SK-N-SH (cell line): ENCODE measurements at regions not wholly inside any gene's neighbourhood (a gene's known extent, or its start where the extent isn't known, plus 50 kb on each side); places are given as distances from the start of the nearest gene placed in this dataset.

ENCODE experiments used
- CTCF ChIA-PET: fragments of 300-600, 350-600 bp; formaldehyde crosslinking; extraction: SDS; loops from one replicate; lab custom pipeline; 2021; lab: Yijun Ruan, JAX
- POLR2A ChIA-PET: fragments of 350-600 bp; sonication (Branson Sonifier 250); formaldehyde crosslinking; extraction: SDS; loops from one replicate; lab custom pipeline; 2020; ENCODE audit warnings: antibody characterized with exemption, inconsistent platforms; lab: Yijun Ruan, JAX
- DNase-seq: peaks from one replicate; pipeline ENCODE4 v3.0.0; 2012
- H2AFZ ChIP-seq: fragments of 200-600 bp; sonication (generic); 2 replicates; pipeline ENCODE4 v1.8.1; 2016; ENCODE audit warnings: antibody characterized with exemption, mild to moderate bottlenecking, low read depth
- H3F3A ChIP-seq: fragments of 200-600 bp; sonication (generic); replicated peaks from 2 replicates; pipeline ENCODE3; 2016; ENCODE audit warnings: antibody characterized with exemption, mild to moderate bottlenecking; ENCODE audit not compliant: insufficient read depth
- H3K27ac ChIP-seq, 2 experiments: fragments of 200-500 bp in 1 of 2; fragments of 200-600 bp in 1 of 2; sonication (Bioruptor generic) in 1 of 2; sonication (generic), shearing (Covaris generic) in 1 of 2; 2 replicates each; pipeline versions ENCODE4 v1.5.1 to v1.6.1; 2014 to 2016; ENCODE audit warnings: low read depth in 2 of 2, inconsistent platforms in 1 of 2, low read length in 1 of 2, mild to moderate bottlenecking in 1 of 2, mixed read lengths in 1 of 2
- H3K27me3 ChIP-seq: fragments of 200-600 bp; sonication (generic), shearing (Covaris generic); 2 replicates; pipeline ENCODE4 v1.6.1; 2016; ENCODE audit warnings: mixed run types; ENCODE audit not compliant: insufficient read depth
- H3K36me3 ChIP-seq, 2 experiments: fragments of 200-500 bp in 1 of 2; fragments of 200-600 bp in 1 of 2; sonication (Bioruptor generic) in 1 of 2; sonication (generic) in 1 of 2; replicated peaks in 1 of 2; 2 replicates each; pipeline versions ENCODE3 to v1.5.1; 2014 to 2016; ENCODE audit warnings: low read length in 1 of 2, mild to moderate bottlenecking in 1 of 2; ENCODE audit not compliant: insufficient read depth in 2 of 2, control insufficient read depth in 1 of 2
- H3K4me1 ChIP-seq, 2 experiments: fragments of 200-500 bp in 1 of 2; fragments of 200-600 bp in 1 of 2; sonication (Bioruptor generic) in 1 of 2; sonication (generic), shearing (Covaris generic) in 1 of 2; 2 replicates each; pipeline versions ENCODE4 v1.5.1 to v1.6.1; 2014 to 2016; ENCODE audit warnings: low read depth in 1 of 2, low read length in 1 of 2, mixed run types in 1 of 2; ENCODE audit not compliant: insufficient read depth in 2 of 2, control insufficient read depth in 1 of 2
- H3K4me2 ChIP-seq: fragments of 200-600 bp; sonication (generic), shearing (Covaris generic); 2 replicates; pipeline ENCODE4 v1.6.1; 2017; ENCODE audit warnings: mixed run types
- H3K4me3 ChIP-seq, 2 experiments: fragments of 200-500 bp in 1 of 2; fragments of 200-600 bp in 1 of 2; sonication (Bioruptor generic) in 1 of 2; sonication (generic), shearing (Covaris generic) in 1 of 2; 2 replicates each; pipeline versions ENCODE4 v1.5.1 to v1.8.1; 2014 to 2016; ENCODE audit warnings: low read depth in 2 of 2, inconsistent platforms in 1 of 2, low read length in 1 of 2, mild to moderate bottlenecking in 1 of 2, mixed read lengths in 1 of 2, moderate library complexity in 1 of 2
- H3K79me2 ChIP-seq: fragments of 200-600 bp; sonication (generic); 2 replicates; pipeline ENCODE4 v1.8.1; 2017; ENCODE audit warnings: mild to moderate bottlenecking; ENCODE audit not compliant: insufficient read depth
- H3K9ac ChIP-seq: fragments of 200-600 bp; sonication (generic); 2 replicates; pipeline ENCODE4 v1.6.1; 2017; ENCODE audit warnings: mixed run types
- H3K9me2 ChIP-seq: fragments of 200-600 bp; sonication (generic); 2 replicates; pipeline ENCODE4 v1.6.1; 2017; ENCODE audit warnings: mixed run types
- H3K9me3 ChIP-seq: fragments of 200-600 bp; sonication (generic); 2 replicates; pipeline ENCODE4 v1.6.1; 2017; ENCODE audit warnings: mixed run types, mild to moderate bottlenecking, moderate library complexity
- H4K20me1 ChIP-seq: fragments of 200-600 bp; sonication (generic); 2 replicates; pipeline ENCODE4 v1.6.1; 2017; ENCODE audit warnings: mild to moderate bottlenecking, mixed run types; ENCODE audit not compliant: insufficient read depth
- ELF1 ChIP-seq: IDR thresholded peaks from 2 replicates; pipeline ENCODE4 v1.4.0; 2012
- EP300 ChIP-seq, 2 experiments: IDR thresholded peaks; 2 replicates each; pipeline versions ENCODE4 v1.4.0 to v1.6.1; 2012; ENCODE audit warnings: borderline replicate concordance in 1 of 2, low read depth in 1 of 2, low read length in 1 of 2
- FOXM1 ChIP-seq: IDR thresholded peaks from 2 replicates; pipeline ENCODE4 v1.4.0; 2012; ENCODE audit warnings: low read depth, mild to moderate bottlenecking
- MXI1 ChIP-seq: IDR thresholded peaks from 2 replicates; pipeline ENCODE4 v1.6.1; 2012; ENCODE audit warnings: mild to moderate bottlenecking, low read depth, low read length, improper control_type of control experiment
- NFIC ChIP-seq: IDR thresholded peaks from 2 replicates; pipeline ENCODE4 v1.4.0; 2012; ENCODE audit warnings: borderline replicate concordance
- NRF1 ChIP-seq: IDR thresholded peaks from 2 replicates; pipeline ENCODE4 v1.6.1; 2012; ENCODE audit warnings: low read depth, mild to moderate bottlenecking, low read length
- RAD21 ChIP-seq: IDR thresholded peaks from 2 replicates; pipeline ENCODE4 v1.6.1; 2012; ENCODE audit warnings: mild to moderate bottlenecking, low read length
- RCOR1 ChIP-seq: fragments of 150-350 bp; IDR thresholded peaks from 2 replicates; pipeline ENCODE4 v1.6.1; 2017; ENCODE audit warnings: antibody characterized with exemption, low read length
- RFX5 ChIP-seq: IDR thresholded peaks from 2 replicates; pipeline ENCODE4 v1.6.1; 2012; ENCODE audit warnings: mild to moderate bottlenecking, improper control_type of control experiment, low read length
- RXRA ChIP-seq: IDR thresholded peaks from 2 replicates; pipeline ENCODE4 v1.4.0; 2012; ENCODE audit warnings: low read depth, mild to moderate bottlenecking, borderline replicate concordance
- SIN3A ChIP-seq: IDR thresholded peaks from 2 replicates; pipeline ENCODE4 v1.6.1; 2012; ENCODE audit warnings: low read depth, mild to moderate bottlenecking, low read length, moderate library complexity, borderline replicate concordance
- TAF1 ChIP-seq: IDR thresholded peaks from 2 replicates; pipeline ENCODE4 v1.6.1; 2012; ENCODE audit warnings: low read depth, mild to moderate bottlenecking, low read length, moderate library complexity, borderline replicate concordance
- TCF12 ChIP-seq: IDR thresholded peaks from 2 replicates; pipeline ENCODE4 v1.4.0; 2012
- TEAD4 ChIP-seq: IDR thresholded peaks from 2 replicates; pipeline ENCODE4 v1.4.0; 2012; ENCODE audit warnings: mild to moderate bottlenecking, borderline replicate concordance; ENCODE audit not compliant: insufficient read depth
- YY1 ChIP-seq: IDR thresholded peaks from 2 replicates; pipeline ENCODE4 v1.4.0; 2012; ENCODE audit warnings: low read depth, mild to moderate bottlenecking
- WGBS: methylation state at CpG from one replicate; pipeline ENCODE4 v1.1.6; 2017; ENCODE audit warnings: low lambda C conversion rate; 5-methylcytosine and 5-hydroxymethylcytosine counted together
- TF ChIP-seq, protein P1 (sequence below): IDR thresholded peaks from 2 replicates; pipeline ENCODE4 v1.4.0; 2012; ENCODE audit warnings: low read depth
- TF ChIP-seq, protein P2 (sequence below): IDR thresholded peaks from 2 replicates; pipeline ENCODE4; 2012
- TF ChIP-seq, protein P3 (sequence below): IDR thresholded peaks from 2 replicates; pipeline ENCODE4 v1.4.0; 2012; ENCODE audit warnings: low read depth, borderline replicate concordance

DNA sequence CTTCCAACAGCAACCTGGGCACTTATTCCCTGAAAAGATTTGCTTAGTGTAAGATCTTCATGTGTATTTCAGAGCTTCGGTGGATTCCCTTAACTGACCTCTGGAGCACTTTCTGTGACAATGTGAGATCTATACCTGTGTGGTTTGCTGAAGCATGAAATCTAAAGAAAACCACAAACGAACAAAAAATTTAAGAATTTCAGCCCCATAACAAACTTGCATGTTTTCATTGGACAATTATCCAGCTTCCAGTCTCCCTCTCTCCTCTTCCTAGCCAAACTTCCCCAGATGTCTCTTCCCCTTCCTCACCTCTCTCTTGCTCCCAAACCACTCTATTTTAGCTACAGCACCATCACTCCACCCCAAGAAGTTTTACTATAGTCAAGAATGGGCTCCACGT, 279.9 kb upstream of the SORCS1 start:
- H3K9me3 ChIP-seq: no peaks in the 10 kb centered on the region
- no peak overlapping the region for H3K4me3 ChIP-seq
- no peaks in the 10 kb centered on the region for H4K20me1 ChIP-seq
- H3K36me3 ChIP-seq: no peaks in the 10 kb centered on the region
- H3K9me2 ChIP-seq: no peaks in the 10 kb centered on the region
- no peaks in the 10 kb centered on the region for H3K79me2 ChIP-seq
- CTCF ChIA-PET: interaction anchor here (0.7 to 1.6 kb wide), 2 partner anchors 10 to 40 kb away, joined by 3 read pairs; no protein-coding TSS in a partner anchor
- no peaks in the 10 kb centered on the region; a peak in 1 of 4 replicates for H3K4me1 ChIP-seq
- DNase-seq: no peak
- H3K9ac ChIP-seq: no peak overlapping the region
- H3K27me3 ChIP-seq: no peaks in the 10 kb centered on the region
- H3K4me2 ChIP-seq: no peak overlapping the region
- H2AFZ ChIP-seq: no peak overlapping the region
- H3F3A ChIP-seq: no peaks in the 10 kb centered on the region
- WGBS: 57% methylated on average over 3 of the region's 3 CpGs
- POLR2A ChIA-PET: no interaction called here
- TF ChIP-seq RXRA: no peak
- no peak overlapping the region for H3K27ac ChIP-seq

DNA sequence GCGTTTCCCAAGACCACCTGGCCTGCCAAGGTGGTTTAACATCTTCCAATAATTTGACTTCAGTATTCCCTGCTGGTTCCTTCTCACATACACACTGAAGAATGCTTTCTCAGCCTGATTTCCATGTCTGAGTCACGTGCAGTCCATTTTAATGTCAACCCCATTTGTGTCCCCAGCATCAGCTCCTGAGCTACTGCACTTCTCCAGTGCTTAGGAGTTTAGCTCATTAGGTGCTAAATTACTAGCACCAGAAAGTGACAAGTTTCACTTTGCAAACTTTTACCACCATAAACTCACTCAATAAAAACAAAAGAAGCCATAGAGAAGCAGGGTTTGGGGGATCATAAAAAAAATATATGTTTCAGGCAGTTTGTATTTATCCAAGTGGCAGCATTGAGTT, 279.3 kb upstream of the SORCS1 start:
- no peak overlapping the region for H3K9ac ChIP-seq
- no peaks in the 10 kb centered on the region for H3K9me2 ChIP-seq
- DNase-seq: no peak
- no peak overlapping the region for H3K4me3 ChIP-seq
- no peaks in the 10 kb centered on the region for H4K20me1 ChIP-seq
- CTCF ChIA-PET: no interaction called here
- H3K79me2 ChIP-seq: no peaks in the 10 kb centered on the region
- H3K4me1 ChIP-seq: no peaks in the 10 kb centered on the region; a peak in 1 of 4 replicates
- TF ChIP-seq, protein P1, sequence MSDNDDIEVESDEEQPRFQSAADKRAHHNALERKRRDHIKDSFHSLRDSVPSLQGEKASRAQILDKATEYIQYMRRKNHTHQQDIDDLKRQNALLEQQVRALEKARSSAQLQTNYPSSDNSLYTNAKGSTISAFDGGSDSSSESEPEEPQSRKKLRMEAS: no peak
- no peak for TF ChIP-seq NFIC
- TF ChIP-seq RAD21: no peak
- no peak for TF ChIP-seq TAF1
- no peak for TF ChIP-seq FOXM1
- no peak for TF ChIP-seq NRF1
- TF ChIP-seq MXI1: no peak
- POLR2A ChIA-PET: no interaction called here
- H3K9me3 ChIP-seq: no peaks in the 10 kb centered on the region
- no peaks in the 10 kb centered on the region for H3K36me3 ChIP-seq
- no peak overlapping the region for H2AFZ ChIP-seq
- WGBS: 40% methylated on average over 2 of the region's 2 CpGs
- no peaks in the 10 kb centered on the region for H3K27me3 ChIP-seq
- H3K27ac ChIP-seq: no peak overlapping the region
- no peak overlapping the region for H3K4me2 ChIP-seq
- no peaks in the 10 kb centered on the region for H3F3A ChIP-seq

DNA sequence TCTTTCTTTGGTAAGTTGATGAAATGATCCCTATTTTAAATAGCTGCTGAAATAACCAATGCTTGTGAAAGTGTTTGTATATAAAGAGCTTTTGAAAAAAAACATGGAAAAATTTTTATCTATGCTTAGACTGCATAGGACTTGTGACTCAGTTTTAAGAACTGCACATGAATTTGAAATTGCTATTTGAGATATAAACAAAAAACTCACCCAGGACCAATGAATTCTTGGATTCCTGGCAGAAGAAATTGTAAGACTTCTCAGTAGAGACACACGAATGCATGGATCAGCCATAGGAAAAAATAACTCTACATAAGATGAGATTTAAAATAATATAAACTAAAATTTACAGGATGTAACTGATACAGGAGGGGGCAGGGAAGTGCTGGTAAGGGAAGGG, 278.8 kb upstream of the SORCS1 start:
- 0% methylated on average over 1 of the region's 1 CpG for WGBS
- Histone ChIP-seq H3K4me3 (no peak overlapping the region), H3F3A (no peaks in the 10 kb centered on the region), H3K9ac (no peak overlapping the region), H3K27me3 (no peaks in the 10 kb centered on the region), H3K4me2 (no peak overlapping the region), H2AFZ (no peak overlapping the region), H3K79me2 (no peaks in the 10 kb centered on the region), H3K27ac (no peak overlapping the region), H3K36me3 (no peaks in the 10 kb centered on the region), H3K4me1 (no peaks in the 10 kb centered on the region; a peak in 1 of 4 replicates), H4K20me1 (no peaks in the 10 kb centered on the region), H3K9me2 (no peaks in the 10 kb centered on the region), H3K9me3 (no peaks in the 10 kb centered on the region)
- ChIA-PET POLR2A (no interaction called here), CTCF (no interaction called here)
- DNase-seq: no peak
- TF ChIP-seq SIN3A (no peak), MXI1 (no peak), EP300 (IDR thresholded peaks at IDR 0.05; ENCODE audit: borderline replicate concordance in 1 of 2, low read depth in 1 of 2, low read length in 1 of 2) (no peak), RXRA (no peak), TEAD4 (no peak), RFX5 (no peak), RCOR1 (no peak), TAF1 (no peak), TCF12 (no peak), ELF1 (no peak), YY1 (no peak)
- TF ChIP-seq, protein P2, sequence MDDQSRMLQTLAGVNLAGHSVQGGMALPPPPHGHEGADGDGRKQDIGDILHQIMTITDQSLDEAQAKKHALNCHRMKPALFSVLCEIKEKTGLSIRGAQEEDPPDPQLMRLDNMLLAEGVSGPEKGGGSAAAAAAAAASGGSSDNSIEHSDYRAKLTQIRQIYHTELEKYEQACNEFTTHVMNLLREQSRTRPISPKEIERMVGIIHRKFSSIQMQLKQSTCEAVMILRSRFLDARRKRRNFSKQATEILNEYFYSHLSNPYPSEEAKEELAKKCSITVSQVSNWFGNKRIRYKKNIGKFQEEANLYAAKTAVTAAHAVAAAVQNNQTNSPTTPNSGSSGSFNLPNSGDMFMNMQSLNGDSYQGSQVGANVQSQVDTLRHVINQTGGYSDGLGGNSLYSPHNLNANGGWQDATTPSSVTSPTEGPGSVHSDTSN: no peak
- TF ChIP-seq, protein P3, sequence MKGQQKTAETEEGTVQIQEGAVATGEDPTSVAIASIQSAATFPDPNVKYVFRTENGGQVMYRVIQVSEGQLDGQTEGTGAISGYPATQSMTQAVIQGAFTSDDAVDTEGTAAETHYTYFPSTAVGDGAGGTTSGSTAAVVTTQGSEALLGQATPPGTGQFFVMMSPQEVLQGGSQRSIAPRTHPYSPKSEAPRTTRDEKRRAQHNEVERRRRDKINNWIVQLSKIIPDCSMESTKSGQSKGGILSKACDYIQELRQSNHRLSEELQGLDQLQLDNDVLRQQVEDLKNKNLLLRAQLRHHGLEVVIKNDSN: no peak
